Activated CD8-positive, alpha-beta T cell treated with anti-CD3 and anti-CD28 coated beads for 36 hours (primary cell): ENCODE measurements at regions not wholly inside any gene's neighbourhood (a gene's known extent, or its start where the extent isn't known, plus 50 kb on each side); places are given as distances from the start of the nearest gene placed in this dataset.

ENCODE experiments used
- ATAC-seq: fragments of 200-7000 bp; cut with Tn5 transposase; one replicate; pipeline ENCODE4 v1.10.0; 2021; ENCODE audit warnings: mild to moderate bottlenecking, moderate library complexity
- CTCF ChIA-PET: fragments of 350-600 bp; sonication (Branson Sonifier 250); formaldehyde crosslinking; loops from one replicate; lab custom pipeline; 2021; ENCODE audit warnings: antibody characterized with exemption; lab: Charles Lee
- POLR2A ChIA-PET: fragments of 350-600 bp; sonication (Branson Sonifier 250); formaldehyde crosslinking; loops from one replicate; lab custom pipeline; 2021; ENCODE audit warnings: antibody characterized with exemption; lab: Charles Lee
- DNase-seq: peaks from one replicate; pipeline ENCODE4 v3.0.0-alpha.2; 2020
- H3K27ac Mint-ChIP-seq: one replicate; pipeline ENCODE4 v1.8.0; 2021; ENCODE audit warnings: mild to moderate bottlenecking, mixed read lengths
- H3K27me3 Mint-ChIP-seq: one replicate; pipeline ENCODE4 v1.8.0; 2021; ENCODE audit warnings: mixed read lengths
- H3K36me3 Mint-ChIP-seq: one replicate; pipeline ENCODE4 v1.8.0; 2021; ENCODE audit warnings: low read depth, mixed read lengths
- H3K4me1 Mint-ChIP-seq: one replicate; pipeline ENCODE4 v1.8.0; 2021; ENCODE audit warnings: low read depth, mixed read lengths
- H3K4me3 Mint-ChIP-seq: one replicate; pipeline ENCODE4 v1.8.0; 2021; ENCODE audit warnings: mild to moderate bottlenecking, moderate library complexity, mixed read lengths
- H3K9me3 Mint-ChIP-seq: one replicate; pipeline ENCODE4 v1.8.0; 2021; ENCODE audit warnings: mixed read lengths
- CTCF ChIP-seq: fragments of 200-600 bp; IDR thresholded peaks from one replicate; pipeline ENCODE4 v1.8.0; 2022; ENCODE audit warnings: antibody characterized with exemption, mild to moderate bottlenecking
- intact Hi-C: fragments of 100-400 bp; cut with micrococcal nuclease; formaldehyde crosslinking; loops from one replicate; pipeline ENCODE4 v1.10.0; 2022

- no peak for DNase-seq
- Mint-ChIP-seq H3K36me3 (no peaks in the 10 kb centered on the region), H3K9me3 (no peaks in the 10 kb centered on the region), H3K4me3 (no peak overlapping the region), H3K27me3 (peaks cover 6% of the 10 kb centered on the region), H3K27ac (no peak overlapping the region), H3K4me1 (no peaks in the 10 kb centered on the region)
- no peak for ATAC-seq
- POLR2A ChIA-PET, result interaction anchor here (0.6 kb wide), 1 partner anchor 30 kb away, joined by 3 read pairs; no protein-coding TSS in a partner anchor
- no peak for TF ChIP-seq CTCF
- CTCF ChIA-PET, result interaction anchor here (1.2 kb wide), 1 partner anchor 49 kb away, joined by 5 read pairs; no protein-coding TSS in a partner anchor
- intact Hi-C loops, result no loop called here
These were observed 103.9 kb upstream of the GLI2 start for GRCh38 chr2:120631724-120632123.

GRCh38 chr2:120632796-120633646 is 102.6 kb upstream of the GLI2 start:
- ChIA-PET CTCF (no interaction called here), POLR2A (no interaction called here)
- no peaks in the 10 kb centered on the region for H3K36me3 Mint-ChIP-seq
- intact Hi-C loops, result no loop called here
- H3K27ac Mint-ChIP-seq, result no peak overlapping the region
- DNase-seq (no peak), ATAC-seq (no peak)
- peaks cover 2% of the 10 kb centered on the region for H3K27me3 Mint-ChIP-seq
- H3K4me3 Mint-ChIP-seq, result no peak overlapping the region
- no peaks in the 10 kb centered on the region for H3K9me3 Mint-ChIP-seq
- no peak for TF ChIP-seq CTCF
- H3K4me1 Mint-ChIP-seq, result no peaks in the 10 kb centered on the region

GRCh38 chr2:120634533-120634932 is 101.1 kb upstream of the GLI2 start:
- Mint-ChIP-seq H3K27ac (no peak overlapping the region), H3K27me3 (peaks cover 2% of the 10 kb centered on the region)
- CTCF ChIA-PET, result no interaction called here

GRCh38 chr2:120635146-120635545 is 100.5 kb upstream of the GLI2 start:
- POLR2A ChIA-PET, result no interaction called here
- Mint-ChIP-seq H3K4me3 (no peak overlapping the region), H3K27ac (no peak overlapping the region), H3K4me1 (no peaks in the 10 kb centered on the region), H3K9me3 (no peaks in the 10 kb centered on the region), H3K36me3 (no peaks in the 10 kb centered on the region), H3K27me3 (peaks cover 2% of the 10 kb centered on the region)
- CTCF ChIA-PET, result no interaction called here
- no peak for TF ChIP-seq CTCF
- intact Hi-C loops, result no loop called here
- ATAC-seq (no peak), DNase-seq (no peak)

More at GRCh38 chr2:120634533-120634932, 101.1 kb upstream of the GLI2 start:
- TF ChIP-seq CTCF, result no peak
- intact Hi-C loops, result no loop called here
- H3K4me3 Mint-ChIP-seq, result no peak overlapping the region
- ATAC-seq (no peak), DNase-seq (no peak)
- H3K36me3 Mint-ChIP-seq, result no peaks in the 10 kb centered on the region
- no peaks in the 10 kb centered on the region for H3K9me3 Mint-ChIP-seq
- H3K4me1 Mint-ChIP-seq, result no peaks in the 10 kb centered on the region
- POLR2A ChIA-PET, result no interaction called here

GRCh38 chr2:120637847-120638246 is 97.8 kb upstream of the GLI2 start:
- H3K9me3 Mint-ChIP-seq, result no peaks in the 10 kb centered on the region
- H3K27me3 Mint-ChIP-seq, result peaks cover 2% of the 10 kb centered on the region
- H3K27ac Mint-ChIP-seq, result no peak overlapping the region
- H3K4me1 Mint-ChIP-seq, result no peaks in the 10 kb centered on the region
- intact Hi-C loops, result no loop called here
- POLR2A ChIA-PET, result no interaction called here
- ATAC-seq (no peak), DNase-seq (no peak)
- CTCF ChIA-PET, result no interaction called here
- no peaks in the 10 kb centered on the region for H3K36me3 Mint-ChIP-seq
- no peak for TF ChIP-seq CTCF
- no peak overlapping the region for H3K4me3 Mint-ChIP-seq
